ENCODE measurements at regions not wholly inside any gene's neighbourhood (a gene's known extent, or its start where the extent isn't known, plus 50 kb on each side); places are given as distances from the start of the nearest gene placed in this dataset.

DNA sequence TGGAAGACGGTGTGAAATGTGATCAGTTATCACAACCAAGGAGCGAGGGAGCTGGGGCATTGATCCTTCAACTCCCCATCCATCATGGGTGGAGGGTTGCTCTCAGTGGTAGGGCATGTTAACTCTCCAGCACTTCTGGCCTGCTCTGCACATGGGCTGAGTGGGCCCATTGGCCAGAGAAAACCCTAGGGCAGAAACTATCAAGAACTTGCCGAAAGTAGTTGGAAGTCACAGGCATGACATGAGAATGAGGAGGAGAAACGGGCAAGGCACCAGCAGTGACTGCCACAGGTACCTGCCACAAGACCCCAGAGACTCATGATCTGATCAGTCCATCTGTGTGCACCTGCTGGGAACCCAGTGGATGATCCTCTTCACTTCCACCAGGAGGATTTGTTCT lies 50.9 kb upstream of the CXCL14 start:
- H3K36me3 Mint-ChIP-seq (ENCODE audit: insufficient read depth, unreplicated experiment), result no peaks in the 10 kb centered on the region
- peaks cover 8% of the 10 kb centered on the region for H3K4me1 Mint-ChIP-seq (ENCODE audit: low read depth, unreplicated experiment)
- BruUV-seq (replicated peaks), result no TSS peak
- no peak overlapping the region for H3K27ac Mint-ChIP-seq (ENCODE audit: unreplicated experiment)
- TF ChIP-seq, protein P1, sequence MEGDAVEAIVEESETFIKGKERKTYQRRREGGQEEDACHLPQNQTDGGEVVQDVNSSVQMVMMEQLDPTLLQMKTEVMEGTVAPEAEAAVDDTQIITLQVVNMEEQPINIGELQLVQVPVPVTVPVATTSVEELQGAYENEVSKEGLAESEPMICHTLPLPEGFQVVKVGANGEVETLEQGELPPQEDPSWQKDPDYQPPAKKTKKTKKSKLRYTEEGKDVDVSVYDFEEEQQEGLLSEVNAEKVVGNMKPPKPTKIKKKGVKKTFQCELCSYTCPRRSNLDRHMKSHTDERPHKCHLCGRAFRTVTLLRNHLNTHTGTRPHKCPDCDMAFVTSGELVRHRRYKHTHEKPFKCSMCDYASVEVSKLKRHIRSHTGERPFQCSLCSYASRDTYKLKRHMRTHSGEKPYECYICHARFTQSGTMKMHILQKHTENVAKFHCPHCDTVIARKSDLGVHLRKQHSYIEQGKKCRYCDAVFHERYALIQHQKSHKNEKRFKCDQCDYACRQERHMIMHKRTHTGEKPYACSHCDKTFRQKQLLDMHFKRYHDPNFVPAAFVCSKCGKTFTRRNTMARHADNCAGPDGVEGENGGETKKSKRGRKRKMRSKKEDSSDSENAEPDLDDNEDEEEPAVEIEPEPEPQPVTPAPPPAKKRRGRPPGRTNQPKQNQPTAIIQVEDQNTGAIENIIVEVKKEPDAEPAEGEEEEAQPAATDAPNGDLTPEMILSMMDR (IDR thresholded peaks at IDR 0.05; ENCODE audit: unreplicated experiment), result no peak
- peaks cover 6% of the 10 kb centered on the region for H3K9me3 Mint-ChIP-seq (ENCODE audit: low read depth, unreplicated experiment)
- H3K27me3 Mint-ChIP-seq (ENCODE audit: unreplicated experiment), result peaks cover 63% of the 10 kb centered on the region
- CTCF ChIA-PET, result interaction anchor here (0.7 kb wide), 1 partner anchor 12 kb away, joined by 8 read pairs; no protein-coding TSS in a partner anchor
- intact Hi-C loops (cut with micrococcal nuclease; ENCODE audit: unreplicated experiment), result no loop called here
- no peak overlapping the region for H3K4me3 Mint-ChIP-seq (ENCODE audit: low read depth, unreplicated experiment)
- no peak for DNase-seq

GRCh38 chr5:135628771-135629563 lies 50.2 kb upstream of the CXCL14 start:
- CTCF ChIA-PET, result no interaction called here
- no TSS peak for BruUV-seq (replicated peaks)
- Mint-ChIP-seq H3K4me3 (ENCODE audit: low read depth, unreplicated experiment) (no peak overlapping the region), H3K36me3 (ENCODE audit: insufficient read depth, unreplicated experiment) (no peaks in the 10 kb centered on the region), H3K4me1 (ENCODE audit: low read depth, unreplicated experiment) (peaks cover 8% of the 10 kb centered on the region), H3K27me3 (ENCODE audit: unreplicated experiment) (peaks cover 70% of the 10 kb centered on the region), H3K9me3 (ENCODE audit: low read depth, unreplicated experiment) (peaks cover 6% of the 10 kb centered on the region), H3K27ac (ENCODE audit: unreplicated experiment) (no peak overlapping the region)
- TF ChIP-seq, protein P1 (IDR thresholded peaks at IDR 0.05; ENCODE audit: unreplicated experiment), result no peak
- intact Hi-C loops (cut with micrococcal nuclease; ENCODE audit: unreplicated experiment), result no loop called here
- peak; percentile 24 for DNase-seq

Measured in Calu3 (cell line).